Neural progenitor cell (in vitro differentiated cells): ENCODE measurements at regions not wholly inside any gene's neighbourhood (a gene's known extent, or its start where the extent isn't known, plus 50 kb on each side); places are given as distances from the start of the nearest gene placed in this dataset.

Source experiments
- CTCF ChIP-seq: fragments of 200-600 bp; sonication (generic); IDR thresholded peaks from 2 replicates; pipeline ENCODE4 v1.5.1; 2017; ENCODE audit warnings: antibody characterized with exemption, mild to moderate bottlenecking
- EZH2 ChIP-seq: fragments of 200-600 bp; sonication (generic); IDR thresholded peaks from 2 replicates; pipeline ENCODE4 v1.6.1; 2017; ENCODE audit warnings: antibody characterized with exemption, mild to moderate bottlenecking, moderate library complexity
- EZH2phosphoT487 ChIP-seq: fragments of 200-600 bp; sonication (generic); IDR thresholded peaks from 2 replicates; pipeline ENCODE4 v1.6.1; 2017; ENCODE audit warnings: antibody characterized with exemption

GRCh38 chr3:176789281-176789705 lies 408.0 kb downstream of the TBL1XR1 start:
- no peak for TF ChIP-seq CTCF
- TF ChIP-seq EZH2, result no peak
- no peak for TF ChIP-seq EZH2phosphoT487
